Kidney (tissue), 13 donors: ENCODE measurements at regions not wholly inside any gene's neighbourhood (a gene's known extent, or its start where the extent isn't known, plus 50 kb on each side); places are given as distances from the start of the nearest gene placed in this dataset.

Source experiments
- DNase-seq, 5 donors: peaks; one replicate each; pipeline ENCODE4 v3.0.0-alpha.2; 2013 to 2020
- FAIRE-seq: peaks from 2 replicates; lab custom pipeline; 2012; peaks lifted over from hg19 to GRCh38; lab: Jason Lieb, UNC
- H3K27ac ChIP-seq, 2 donors: one replicate each; pipeline ENCODE4 v1.7.0; 2013; ENCODE audit warnings: low read depth in 2 of 2, low read length in 2 of 2, inconsistent platforms in 1 of 2
- H3K27me3 ChIP-seq: one replicate; pipeline ENCODE4 v1.7.1; 2013; ENCODE audit warnings: low read length, inconsistent platforms; ENCODE audit not compliant: control insufficient read depth, insufficient read depth
- H3K36me3 ChIP-seq, 3 donors: one replicate each; pipeline versions ENCODE4 v1.7.0 to v1.7.1; 2013; ENCODE audit warnings: low read length in 3 of 3, control low read depth in 1 of 3, inconsistent platforms in 1 of 3; ENCODE audit not compliant: insufficient read depth in 3 of 3, control insufficient read depth in 2 of 3
- H3K4me1 ChIP-seq, 3 donors: one replicate each; pipeline versions ENCODE4 v1.7.0 to v1.7.1; 2013; ENCODE audit warnings: low read length in 3 of 3, inconsistent platforms in 1 of 3, low read depth in 1 of 3; ENCODE audit not compliant: control insufficient read depth in 2 of 3, insufficient read depth in 2 of 3
- H3K4me3 ChIP-seq, 3 donors: one replicate each; pipeline versions ENCODE4 v1.7.0 to v1.8.1; 2013; ENCODE audit warnings: low read length in 3 of 3, control low read depth in 1 of 3, inconsistent platforms in 1 of 3
- H3K9ac ChIP-seq, 3 donors: one replicate each; pipeline versions ENCODE4 v1.7.0 to v1.7.1; 2013; ENCODE audit warnings: low read length in 3 of 3, control low read depth in 1 of 3, inconsistent platforms in 1 of 3
- H3K9me3 ChIP-seq, 3 donors: one replicate each; pipeline versions ENCODE4 v1.7.0 to v1.7.1; 2013; ENCODE audit warnings: low read length in 3 of 3, control low read depth in 1 of 3, inconsistent platforms in 1 of 3; ENCODE audit not compliant: control insufficient read depth in 2 of 3, insufficient read depth in 1 of 3
- CTCF ChIP-seq: IDR thresholded peaks from 3 replicates; pipeline ENCODE4 v1.5.1; 2012; ENCODE audit warnings: mild to moderate bottlenecking, moderate library complexity, borderline replicate concordance; ENCODE audit not compliant: insufficient read depth; ENCODE audit errors: extremely low read depth
- intact Hi-C: fragments of 100-400 bp; cut with DNase I; formaldehyde crosslinking; loops from one replicate; pipeline ENCODE4 v1.11.1; 2022
- donor health status: control.
- donor health status: control.
- donor health status: control.
- donor health status: control.
- donor health status: control.
- donor health status: DM: yes; HTN: yes; CAD: no.
- donor health status: Normal renal cell carcinoma (clear cell type).

- Histone ChIP-seq H3K27me3 (no peaks in the 10 kb centered on the region), H3K4me1 (no peaks in the 10 kb centered on the region), H3K9ac (no peak overlapping the region), H3K4me3 (no peak overlapping the region), H3K27ac (no peak overlapping the region), H3K9me3 (no peaks in the 10 kb centered on the region), H3K36me3 (no peaks in the 10 kb centered on the region)
- TF ChIP-seq CTCF = no peak
- FAIRE-seq (no peak), DNase-seq (no peak)
- intact Hi-C loops = no loop called here
Measured at GRCh38 chr9:107605041-107605440, 115.5 kb upstream of the KLF4 start.

GRCh38 chr9:107603281-107603680, 113.7 kb upstream of the KLF4 start:
- TF ChIP-seq CTCF = no peak
- Histone ChIP-seq H3K9me3 (no peaks in the 10 kb centered on the region), H3K4me1 (no peaks in the 10 kb centered on the region), H3K27ac (no peak overlapping the region), H3K4me3 (no peak overlapping the region), H3K27me3 (no peaks in the 10 kb centered on the region), H3K36me3 (no peaks in the 10 kb centered on the region), H3K9ac (no peak overlapping the region)
- FAIRE-seq = no peak
- no peak for DNase-seq
- intact Hi-C loops = no loop called here

- H3K4me1 ChIP-seq = no peaks in the 10 kb centered on the region
- FAIRE-seq (peak; percentile 49), DNase-seq (peak in 1 of 5 donors; percentile 19)
- peak overlapping the region in 1 of 2 donors; percentile 66 for H3K27ac ChIP-seq
- no peaks in the 10 kb centered on the region for H3K9me3 ChIP-seq
- intact Hi-C loops = no loop called here
- TF ChIP-seq CTCF = no peak
- no peaks in the 10 kb centered on the region for H3K27me3 ChIP-seq
- H3K36me3 ChIP-seq = no peaks in the 10 kb centered on the region
- no peak overlapping the region for H3K4me3 ChIP-seq
- no peak overlapping the region for H3K9ac ChIP-seq
Measured at GRCh38 chr9:107600060-107600573, 110.5 kb upstream of the KLF4 start.

- FAIRE-seq = no peak
- peak in 1 of 5 donors; percentile 31 for DNase-seq
Measured at GRCh38 chr9:107597743-107598217, 108.2 kb upstream of the KLF4 start.

More at GRCh38 chr9:107597743-107598217, 108.2 kb upstream of the KLF4 start:
- Histone ChIP-seq H3K27ac (no peak overlapping the region), H3K27me3 (no peaks in the 10 kb centered on the region), H3K4me3 (no peak overlapping the region), H3K4me1 (no peaks in the 10 kb centered on the region), H3K9me3 (no peaks in the 10 kb centered on the region), H3K9ac (no peak overlapping the region), H3K36me3 (no peaks in the 10 kb centered on the region)
- no peak for TF ChIP-seq CTCF
- intact Hi-C loops = no loop called here
